GM18508 (cell line): ENCODE measurements at regions not wholly inside any gene's neighbourhood (a gene's known extent, or its start where the extent isn't known, plus 50 kb on each side); places are given as distances from the start of the nearest gene placed in this dataset.
"Not testable (repeated sequence)": the region's sequence is repeated elsewhere in the genome, so short reads cannot be mapped to it uniquely, and the experiment has no call there.

Source experiments
- ATAC-seq: cut with Tn5 transposase; IDR thresholded peaks from one replicate; pipeline ENCODE4 v1.9.1; 2021; ENCODE audit warnings: moderate number of reproducible peaks; ENCODE audit not compliant: insufficient read depth, unreplicated experiment

DNA sequence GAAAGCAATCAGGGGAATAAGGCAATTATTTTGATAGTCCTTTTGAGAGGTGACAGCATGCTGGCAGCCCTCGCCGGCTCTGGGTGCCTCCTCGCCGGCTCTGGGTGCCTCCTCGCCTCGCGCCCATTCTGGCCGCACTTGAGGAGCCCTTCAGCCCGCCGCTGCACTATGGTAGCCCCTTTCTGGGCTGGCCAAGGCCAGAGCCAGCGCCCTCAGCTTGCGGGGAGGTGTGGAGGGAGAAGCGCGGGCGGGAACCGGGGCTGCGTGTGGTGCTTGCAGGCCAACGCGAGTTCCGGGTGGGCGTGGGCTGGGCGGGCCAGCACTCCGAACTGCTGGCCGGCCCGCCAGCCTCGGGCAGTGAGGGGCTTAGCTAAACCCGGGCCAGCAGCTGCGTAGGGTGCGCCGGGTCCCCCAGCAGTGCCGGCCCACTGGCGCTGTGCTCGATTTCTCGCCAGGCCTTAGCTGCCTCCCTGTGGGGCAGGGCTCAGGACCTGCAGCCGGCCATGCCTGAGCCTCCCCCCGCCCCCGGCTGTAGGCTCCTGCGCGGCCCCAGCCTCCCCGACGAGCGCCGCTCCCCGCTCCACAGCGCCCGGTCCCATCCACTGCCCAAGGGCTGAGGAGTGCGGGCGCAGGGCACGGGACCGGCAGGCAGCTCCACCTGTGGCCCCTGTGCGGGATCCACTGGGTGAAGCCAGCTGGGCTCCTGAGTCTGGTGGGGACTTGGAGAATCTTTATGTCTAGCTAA is 193.5 kb downstream of the ADCYAP1 start:
- not testable (repeated sequence) for ATAC-seq

DNA sequence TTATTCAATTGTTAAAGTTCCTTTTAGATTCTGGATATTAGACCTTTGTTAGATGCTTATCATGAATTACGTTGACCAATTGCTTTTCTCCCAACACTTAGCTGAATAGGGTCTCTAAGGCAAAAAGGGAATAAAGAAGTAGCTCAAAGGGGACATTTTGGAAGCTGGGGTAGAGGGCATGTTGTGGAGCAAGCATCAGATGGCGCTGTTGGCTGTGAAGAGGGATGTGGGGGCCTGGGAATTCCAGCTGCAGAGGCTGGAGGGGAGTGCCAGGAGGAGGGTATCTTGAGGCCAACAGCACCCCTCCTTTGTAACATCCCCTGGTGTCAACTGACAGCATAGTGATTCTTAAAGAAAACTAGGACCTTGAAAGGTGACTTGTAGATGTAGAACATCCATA is 198.2 kb downstream of the ADCYAP1 start:
- ATAC-seq: no peak

DNA sequence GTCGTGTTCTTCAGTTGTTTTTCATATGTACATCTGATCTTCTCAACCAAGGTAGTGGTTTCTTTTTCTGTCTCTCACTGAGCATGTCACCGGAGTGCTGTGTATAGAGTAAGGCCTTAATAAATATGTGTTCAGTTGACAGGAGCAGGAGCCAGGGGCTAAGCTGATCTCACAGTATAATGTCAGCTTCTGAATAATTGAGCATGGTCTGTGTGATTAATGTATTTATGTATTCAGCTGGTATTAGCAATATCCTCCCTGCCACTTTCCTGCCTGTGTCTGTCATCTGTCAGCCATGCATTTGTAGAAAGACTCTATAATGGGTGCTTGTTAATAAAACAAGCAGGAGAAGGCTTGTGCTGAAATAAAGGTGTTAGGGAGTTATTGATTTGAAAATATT is 198.9 kb downstream of the ADCYAP1 start:
- ATAC-seq: no peak

DNA sequence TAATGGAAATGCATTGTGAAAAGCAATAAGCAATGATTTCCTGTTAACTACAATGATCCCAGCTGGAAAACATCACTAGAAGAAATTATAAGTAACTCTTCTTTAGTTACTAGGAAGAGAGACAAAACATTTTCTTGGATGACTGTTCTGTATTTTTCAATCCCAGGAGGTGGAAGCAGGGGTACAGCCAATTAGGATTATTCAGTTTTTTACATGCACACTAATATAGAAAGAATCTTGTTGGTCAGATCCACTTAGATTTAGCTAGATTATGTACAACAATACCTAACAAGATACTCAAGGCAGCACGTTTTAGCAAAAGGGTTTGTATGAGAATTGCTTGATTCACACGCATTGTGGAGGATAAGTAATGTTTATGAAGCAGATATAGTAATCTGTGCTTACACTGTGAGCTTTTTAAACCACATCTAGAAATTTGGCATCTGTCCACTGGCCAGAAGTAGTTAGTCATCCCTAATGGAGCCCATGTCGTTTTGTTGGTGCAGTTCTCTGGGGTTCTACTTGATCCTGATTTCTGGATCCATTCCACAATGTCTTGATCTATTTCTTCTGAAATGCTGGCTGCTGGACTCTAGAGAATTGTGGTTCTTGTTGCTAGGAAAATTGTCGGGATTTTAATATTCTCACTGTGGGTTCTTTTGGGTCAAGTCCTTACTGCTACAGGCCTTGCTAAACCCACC is 199.7 kb downstream of the ADCYAP1 start:
- ATAC-seq: no peak

DNA sequence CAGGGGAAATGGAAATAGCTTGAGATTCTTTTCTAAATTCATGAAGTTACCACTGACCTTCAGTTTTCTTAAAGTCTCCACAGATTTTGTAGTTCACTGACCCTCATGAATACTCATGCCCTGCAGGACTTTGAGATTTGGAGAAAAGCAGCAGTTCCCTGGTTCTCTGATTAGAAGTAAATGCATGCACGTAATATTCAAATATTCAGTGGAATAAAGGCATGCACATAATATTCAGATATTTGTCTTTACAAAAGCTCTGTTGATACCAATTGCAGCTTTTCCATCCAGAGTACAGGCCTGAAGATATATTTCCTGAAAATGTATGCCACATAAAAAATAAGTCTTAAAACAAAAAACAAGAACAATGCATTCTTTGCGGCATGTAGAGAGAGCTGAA is 219.8 kb downstream of the ADCYAP1 start:
- no peak for ATAC-seq

DNA sequence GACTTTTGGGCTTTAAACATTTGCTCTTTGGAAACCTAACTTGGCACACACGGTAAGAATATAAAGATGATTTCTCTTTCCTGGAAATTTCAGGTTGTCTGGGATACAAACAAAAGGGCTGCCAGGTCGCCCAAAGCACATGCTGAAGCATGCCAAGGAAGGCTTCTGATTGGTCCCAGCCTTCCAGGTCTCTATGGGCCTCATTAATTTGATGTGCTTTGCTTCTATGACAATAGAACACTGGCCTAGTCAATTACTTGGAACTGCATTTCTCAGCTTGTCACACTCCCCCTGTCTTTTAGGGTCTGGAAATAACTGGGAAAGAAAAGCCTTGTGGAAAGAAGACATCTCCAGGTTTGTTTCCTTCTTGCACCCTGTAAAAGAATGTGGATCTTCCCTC is 228.9 kb downstream of the ADCYAP1 start:
- ATAC-seq: no peak

DNA sequence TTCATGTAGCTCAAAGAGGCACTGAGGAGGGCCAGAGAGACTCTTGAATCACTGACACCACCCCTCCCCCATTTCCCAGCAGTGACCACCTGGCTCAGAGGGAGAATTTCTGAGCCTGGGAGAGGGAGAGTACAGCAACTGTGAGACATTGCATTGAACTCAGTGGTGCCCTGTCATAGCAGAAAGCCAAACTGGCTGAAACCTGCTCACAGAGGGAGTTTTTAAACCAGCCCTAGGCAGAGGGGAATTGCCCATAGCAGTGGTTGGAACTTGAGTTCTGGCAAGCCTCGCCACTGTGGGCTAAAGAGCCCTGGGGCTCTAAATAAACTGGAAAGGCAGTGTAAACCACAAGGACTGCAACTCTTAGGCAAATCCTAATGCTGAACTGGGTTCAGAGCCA is 243.1 kb downstream of the ADCYAP1 start:
- no peak for ATAC-seq

DNA sequence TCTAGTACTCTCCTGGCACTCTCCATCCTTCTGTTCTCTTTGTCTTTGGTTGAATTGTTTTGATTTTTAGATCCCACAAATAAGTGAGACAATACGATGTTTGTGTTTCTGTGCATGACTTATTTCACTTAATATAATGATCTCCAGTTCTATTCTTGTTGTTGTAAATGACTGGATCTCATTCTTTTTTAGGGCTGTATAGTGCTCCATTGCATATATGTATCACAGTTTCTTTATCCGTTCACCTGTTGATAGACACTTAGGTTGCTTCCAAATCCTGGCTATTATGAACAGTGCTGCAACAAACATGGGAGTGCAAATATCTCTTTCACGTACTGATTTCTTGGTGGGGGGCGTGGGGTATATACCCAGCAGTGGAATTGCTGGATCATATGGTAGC is 245.0 kb downstream of the ADCYAP1 start:
- ATAC-seq: no peak

DNA sequence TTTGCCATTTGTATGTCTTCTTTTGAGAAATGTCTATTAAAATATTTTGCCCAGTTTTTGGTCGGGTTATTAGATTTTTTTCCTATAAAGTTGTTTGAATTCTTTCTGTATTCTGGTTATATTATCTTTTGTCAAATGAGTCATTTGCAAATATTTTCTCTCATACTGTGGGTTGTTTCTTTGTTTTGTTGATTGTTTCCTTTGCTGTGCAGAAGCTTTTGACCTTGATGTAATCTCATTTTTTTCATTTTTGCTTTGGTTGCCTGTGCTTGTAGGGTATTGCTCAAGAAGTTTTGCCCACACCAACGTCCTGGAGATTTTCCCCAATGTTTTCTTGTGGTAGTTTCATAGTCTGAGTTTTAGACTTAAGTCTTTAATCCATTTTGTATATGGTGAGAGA is 245.7 kb downstream of the ADCYAP1 start:
- ATAC-seq: no peak

DNA sequence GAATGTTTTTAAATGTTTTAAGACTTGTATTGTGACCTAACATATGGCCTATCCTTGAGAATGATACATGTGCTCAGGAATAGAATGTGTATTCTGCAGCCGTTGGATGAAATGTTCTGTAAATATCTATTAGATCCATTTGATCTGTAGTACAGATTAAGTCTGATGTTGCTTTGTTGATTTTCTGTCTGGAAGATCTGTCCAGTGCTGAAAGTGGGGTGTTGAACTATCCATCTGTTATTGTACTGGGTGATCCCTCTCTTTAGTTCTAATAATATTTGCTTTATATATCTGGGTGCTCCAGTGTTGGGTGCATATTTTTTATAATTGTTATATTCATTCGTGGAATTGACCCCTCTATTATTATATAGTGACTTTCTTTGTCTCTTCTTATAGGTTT is 248.3 kb downstream of the ADCYAP1 start:
- ATAC-seq: not testable (repeated sequence)

DNA sequence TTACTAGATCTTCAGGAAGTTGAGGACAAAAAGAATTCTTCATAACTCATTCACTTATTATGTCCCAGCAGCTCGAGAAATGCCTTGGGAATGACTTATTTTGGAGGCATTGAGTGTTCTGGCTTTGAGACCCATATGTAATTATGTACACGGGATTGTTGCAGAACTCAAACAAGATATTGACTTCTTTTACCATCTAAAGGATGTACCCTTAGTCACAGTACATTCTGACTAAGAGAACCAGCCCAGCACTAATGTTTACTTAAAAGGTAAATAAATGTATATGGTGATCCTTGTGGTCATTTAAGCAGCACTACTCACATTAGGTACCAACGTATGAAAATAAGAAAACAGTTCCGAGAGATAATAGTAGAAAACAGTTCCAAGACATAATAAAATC is 268.9 kb downstream of the ADCYAP1 start:
- no peak for ATAC-seq

DNA sequence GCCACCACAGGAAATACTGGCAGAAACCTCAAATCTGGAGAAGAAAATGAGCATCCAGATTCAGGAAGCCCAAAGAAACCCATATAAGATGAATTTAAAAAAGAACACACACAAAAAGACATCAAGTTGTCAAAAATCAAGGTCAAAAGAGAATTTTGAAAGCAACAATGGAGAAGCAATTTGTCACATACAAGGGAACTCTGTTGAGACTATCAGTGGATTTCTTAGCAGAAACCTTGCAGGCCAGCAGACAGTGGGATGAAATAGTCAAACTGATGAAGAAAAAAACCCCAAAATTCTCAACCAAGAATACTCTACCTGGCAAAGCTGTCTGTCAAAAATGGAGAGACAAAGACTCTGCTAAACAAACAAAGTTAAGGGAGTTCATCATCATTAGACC is 272.6 kb downstream of the ADCYAP1 start:
- ATAC-seq: no peak

DNA sequence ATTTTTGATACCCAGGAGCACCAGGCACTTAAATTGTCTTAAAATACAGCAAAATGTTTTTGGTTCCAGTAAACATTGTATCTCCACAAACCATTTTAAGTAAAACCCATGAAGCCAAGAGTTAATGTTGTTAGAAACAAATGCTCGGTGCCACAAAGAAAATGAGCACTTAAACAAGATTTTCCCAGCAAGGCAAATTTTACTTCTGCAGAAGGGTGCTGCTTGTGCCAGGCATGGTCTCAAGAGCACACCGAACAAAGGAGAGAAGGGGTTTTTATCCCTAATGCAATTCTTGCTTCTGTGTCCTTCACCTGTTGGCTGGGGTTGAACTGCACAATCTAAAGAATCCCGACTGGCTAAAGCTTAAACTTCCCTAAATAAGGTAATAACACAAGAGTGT is 286.7 kb downstream of the ADCYAP1 start:
- no peak for ATAC-seq

DNA sequence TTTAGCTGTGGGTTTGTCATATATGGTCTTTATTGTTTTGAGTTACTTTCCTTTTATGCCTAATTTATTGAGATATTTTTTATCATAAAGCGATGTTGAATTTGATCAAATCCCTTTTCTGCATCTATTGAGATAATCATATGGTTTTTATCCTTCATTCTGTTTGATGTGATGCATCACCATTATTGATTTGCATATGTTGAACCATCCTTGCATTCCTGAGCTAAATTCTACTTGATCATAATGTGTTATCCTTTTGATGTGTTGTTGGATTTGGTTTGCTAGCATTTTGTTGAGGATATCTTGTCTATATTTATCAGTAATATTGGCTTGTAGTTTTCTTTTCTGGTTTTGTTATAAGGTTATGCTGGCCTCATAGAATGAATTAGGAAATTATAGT is 308.5 kb downstream of the ADCYAP1 start:
- ATAC-seq: no peak

DNA sequence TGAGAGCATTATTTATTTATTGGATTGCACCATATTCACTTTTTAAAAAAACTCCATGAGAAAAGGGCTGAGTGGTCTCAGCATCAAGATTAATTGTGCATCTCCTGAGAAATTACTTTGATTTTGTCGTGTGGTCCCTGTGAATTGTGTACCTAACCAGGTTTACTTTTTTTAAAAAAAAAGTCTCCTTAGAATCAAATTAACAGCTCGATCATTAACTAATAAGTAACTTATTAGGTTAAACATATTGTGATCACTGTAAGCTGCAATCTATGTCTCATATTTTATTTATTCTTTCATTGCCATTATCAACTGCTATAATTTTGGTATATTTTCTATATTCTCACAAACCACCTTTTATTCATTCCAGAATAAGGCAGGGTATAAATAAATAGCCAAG is 318.2 kb downstream of the ADCYAP1 start:
- no peak for ATAC-seq

DNA sequence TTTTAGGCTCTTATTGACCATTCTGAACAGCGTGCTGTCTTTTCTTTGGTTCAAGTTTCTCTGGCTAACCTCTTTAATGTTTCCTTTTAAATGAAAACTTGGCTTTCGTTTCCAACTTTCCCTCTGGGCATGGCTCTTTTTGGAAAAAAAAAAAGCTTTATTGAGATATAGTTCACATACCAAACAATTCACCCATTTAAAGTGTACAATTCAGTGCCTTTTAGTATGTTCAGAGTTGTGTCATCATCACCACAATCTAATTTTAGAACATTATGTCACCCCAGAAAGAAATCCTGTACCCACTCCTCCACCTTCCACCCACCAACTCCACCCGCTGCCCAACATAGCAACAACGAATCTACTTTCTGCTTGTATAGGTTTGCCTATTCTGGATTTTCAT is 322.4 kb downstream of the ADCYAP1 start:
- ATAC-seq: no peak

DNA sequence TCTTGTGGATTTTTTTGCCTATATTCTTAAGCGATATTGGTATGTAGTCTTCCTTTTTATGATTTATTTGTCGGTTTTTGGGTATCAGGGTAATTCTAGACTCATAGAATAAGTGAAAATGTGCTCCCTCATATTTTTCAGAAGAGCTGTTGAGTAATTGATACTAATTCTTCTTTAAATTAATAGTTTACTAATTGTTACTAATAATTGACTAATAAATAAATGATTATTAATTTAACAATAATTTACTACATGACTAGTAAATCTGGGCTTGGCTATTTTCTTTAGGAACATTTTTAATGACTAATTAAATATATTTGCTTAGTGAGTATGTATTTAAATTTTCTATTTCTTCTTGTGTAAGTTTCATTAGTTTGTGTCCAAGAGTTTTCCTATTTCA is 325.0 kb downstream of the ADCYAP1 start:
- no peak for ATAC-seq

DNA sequence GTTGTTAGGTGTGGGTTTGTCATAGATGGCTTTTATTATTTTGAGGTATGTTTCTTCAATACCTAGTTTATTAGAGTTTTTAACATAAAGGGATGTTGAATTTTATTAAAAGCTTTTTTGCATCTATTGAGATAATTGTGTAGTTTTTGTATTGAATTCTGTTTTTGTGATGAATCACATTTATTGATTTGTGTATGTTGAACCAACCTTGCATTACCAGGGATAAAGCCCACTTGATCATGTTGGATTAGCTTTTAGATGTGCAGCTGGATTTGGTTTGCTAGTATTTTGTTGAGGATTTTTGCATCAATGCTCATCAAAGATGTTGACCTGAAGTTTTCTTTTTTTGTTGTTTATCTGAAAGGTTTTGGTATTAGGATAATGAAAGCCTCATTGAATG is 328.2 kb downstream of the ADCYAP1 start:
- ATAC-seq: no peak

DNA sequence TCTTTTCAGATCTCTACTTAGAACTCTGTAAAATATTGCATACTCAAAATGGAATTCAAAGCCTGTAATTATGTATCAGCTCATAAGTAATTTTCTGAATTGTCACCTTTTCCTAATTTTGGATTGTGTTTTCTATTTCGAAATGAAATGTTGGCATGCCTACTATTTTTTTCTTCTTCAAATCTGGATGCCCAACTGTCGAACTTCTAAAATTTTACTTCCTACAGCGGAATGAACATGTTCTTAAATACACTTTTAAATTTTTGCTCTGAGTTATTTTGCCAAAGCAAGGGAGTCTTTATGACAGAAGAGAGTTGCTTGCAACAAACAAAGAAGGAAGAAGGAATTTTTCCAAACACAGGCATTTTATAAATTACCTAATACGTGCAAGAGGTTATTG is 336.0 kb downstream of the ADCYAP1 start:
- no peak for ATAC-seq

DNA sequence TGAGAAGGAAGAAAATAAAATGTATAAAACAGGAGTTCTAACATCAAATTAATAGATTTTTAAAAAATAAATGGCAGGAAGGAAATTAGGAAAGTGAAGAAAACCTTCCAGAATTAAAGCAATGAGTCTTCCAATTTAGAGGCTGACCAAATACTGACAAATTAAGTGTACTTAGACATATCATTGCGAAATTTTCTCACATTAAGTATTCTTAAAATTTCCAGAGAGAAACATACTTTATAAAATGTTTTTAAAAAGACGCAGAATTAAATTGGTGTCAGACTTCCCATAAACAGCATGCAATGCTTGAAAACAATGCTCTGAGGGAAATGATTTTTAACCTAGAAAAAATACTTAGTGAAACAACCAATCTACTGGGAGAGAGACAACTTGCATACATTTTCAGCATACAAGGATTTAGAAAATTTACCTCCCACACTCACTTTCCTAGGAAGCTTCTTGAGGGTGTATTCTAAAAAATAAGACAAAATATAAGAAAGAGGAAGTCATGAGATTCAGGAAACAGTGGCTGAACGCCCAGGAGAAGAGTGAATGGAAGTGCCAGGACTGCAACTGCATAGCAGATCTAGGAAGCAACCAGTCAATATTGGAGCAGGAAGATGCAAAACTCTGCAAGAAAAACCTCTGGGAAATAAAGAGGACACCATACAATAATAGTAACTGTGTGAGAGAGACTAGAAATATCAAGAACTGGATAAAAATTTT is 339.9 kb downstream of the ADCYAP1 start:
- no peak for ATAC-seq

DNA sequence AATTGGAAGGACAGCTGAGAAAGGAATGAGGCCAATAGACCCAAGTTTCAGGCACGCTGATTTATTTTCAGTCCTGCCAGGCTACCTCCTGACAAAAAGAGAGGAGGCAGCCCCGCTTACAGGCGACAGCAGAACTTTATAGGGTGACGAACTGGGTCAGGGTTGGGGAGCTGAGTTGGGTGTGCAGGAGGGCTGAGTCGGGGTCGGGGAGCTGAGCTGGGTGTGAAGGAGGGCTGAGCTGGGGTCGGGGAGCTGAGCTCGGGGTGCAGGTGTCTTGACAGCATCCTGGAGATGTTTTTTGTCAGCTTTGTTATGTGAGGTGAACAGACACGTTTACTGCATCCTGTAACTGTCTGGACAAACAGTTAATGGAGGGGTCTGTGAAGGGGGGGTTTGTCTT is 342.2 kb downstream of the ADCYAP1 start:
- no peak for ATAC-seq
